CD1c-positive myeloid dendritic cell (primary cell): ENCODE measurements at regions not wholly inside any gene's neighbourhood (a gene's known extent, or its start where the extent isn't known, plus 50 kb on each side); places are given as distances from the start of the nearest gene placed in this dataset.
A peak's percentile ranks its signal among the peaks of the same experiment; 100 is the strongest.
"Not testable (repeated sequence)": the region's sequence is repeated elsewhere in the genome, so short reads cannot be mapped to it uniquely, and the experiment has no call there.

ENCODE experiments used
- DNase-seq: peaks from one replicate; pipeline ENCODE4 v3.0.0-alpha.2; 2016; ENCODE audit errors: extremely low spot score

- DNase-seq, result no peak
Observed at GRCh38 chr2:176851889-176852483, 360.6 kb upstream of the HNRNPA3 start.

DNA sequence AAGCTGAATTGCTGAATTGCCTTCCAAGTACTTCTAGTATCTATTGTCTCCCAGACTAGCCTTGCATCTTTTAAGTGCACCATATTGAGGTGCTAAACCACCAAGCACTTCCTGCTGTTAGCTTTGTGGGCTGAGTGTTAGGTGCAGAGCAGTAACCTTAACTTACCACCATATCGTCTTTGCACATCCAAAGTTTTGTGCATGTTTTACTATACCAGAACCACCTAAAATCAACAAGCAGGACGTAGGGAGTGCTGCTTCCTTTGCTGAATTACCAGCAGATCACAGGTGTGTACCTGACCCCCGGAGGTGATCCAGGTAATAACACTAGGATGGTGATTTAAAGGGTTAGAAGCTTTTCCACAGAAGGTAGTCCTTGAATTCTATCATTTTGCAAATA is 359.9 kb upstream of the HNRNPA3 start:
- peak; percentile 8 for DNase-seq

GRCh38 chr2:176854062-176854461 is 358.5 kb upstream of the HNRNPA3 start:
- DNase-seq, result no peak

GRCh38 chr2:176854878-176855277 is 357.7 kb upstream of the HNRNPA3 start:
- DNase-seq, result no peak

DNA sequence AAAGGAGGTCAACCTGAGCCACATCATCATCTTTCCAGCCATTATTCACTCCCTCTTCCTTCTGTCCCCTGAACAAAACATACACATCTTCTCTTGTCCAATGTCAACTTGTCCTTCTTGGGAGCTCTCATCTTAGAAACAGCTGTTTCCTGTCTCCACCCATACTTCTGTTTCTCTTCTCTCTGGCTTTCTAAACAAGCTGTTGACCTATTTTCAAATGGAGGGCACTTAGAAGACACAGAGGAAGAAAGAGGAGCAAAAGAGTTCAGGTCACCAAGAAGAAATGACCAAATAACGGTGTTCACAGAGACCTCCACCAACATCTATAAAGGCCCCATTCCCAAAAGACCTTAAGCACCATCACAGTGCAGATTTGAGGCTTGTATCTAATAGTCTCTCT is 355.9 kb upstream of the HNRNPA3 start:
- no peak for DNase-seq

GRCh38 chr2:176865336-176865735 is 347.3 kb upstream of the HNRNPA3 start:
- DNase-seq, result peak; percentile 8

DNA sequence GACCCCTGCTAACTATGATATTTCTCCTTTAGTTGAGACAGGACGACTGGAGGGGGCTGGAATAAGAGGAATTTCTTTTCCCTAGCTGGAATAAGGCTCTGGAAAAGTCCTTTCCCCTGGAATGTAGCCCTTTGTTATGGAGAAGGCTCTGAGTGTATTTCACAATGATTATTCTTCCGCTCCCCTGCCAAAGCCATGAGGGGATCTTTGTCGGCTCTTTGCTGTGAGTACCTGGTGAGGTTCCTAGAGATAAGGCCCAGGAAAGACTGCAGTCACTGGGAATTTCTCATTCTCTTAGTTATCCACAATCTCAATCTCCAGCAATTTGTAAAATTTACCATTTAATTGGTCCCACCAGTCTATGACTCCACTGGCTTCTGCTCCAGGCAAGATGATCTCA is 340.2 kb upstream of the HNRNPA3 start:
- no peak for DNase-seq

GRCh38 chr2:176873403-176873802 is 339.2 kb upstream of the HNRNPA3 start:
- DNase-seq, result no peak

DNA sequence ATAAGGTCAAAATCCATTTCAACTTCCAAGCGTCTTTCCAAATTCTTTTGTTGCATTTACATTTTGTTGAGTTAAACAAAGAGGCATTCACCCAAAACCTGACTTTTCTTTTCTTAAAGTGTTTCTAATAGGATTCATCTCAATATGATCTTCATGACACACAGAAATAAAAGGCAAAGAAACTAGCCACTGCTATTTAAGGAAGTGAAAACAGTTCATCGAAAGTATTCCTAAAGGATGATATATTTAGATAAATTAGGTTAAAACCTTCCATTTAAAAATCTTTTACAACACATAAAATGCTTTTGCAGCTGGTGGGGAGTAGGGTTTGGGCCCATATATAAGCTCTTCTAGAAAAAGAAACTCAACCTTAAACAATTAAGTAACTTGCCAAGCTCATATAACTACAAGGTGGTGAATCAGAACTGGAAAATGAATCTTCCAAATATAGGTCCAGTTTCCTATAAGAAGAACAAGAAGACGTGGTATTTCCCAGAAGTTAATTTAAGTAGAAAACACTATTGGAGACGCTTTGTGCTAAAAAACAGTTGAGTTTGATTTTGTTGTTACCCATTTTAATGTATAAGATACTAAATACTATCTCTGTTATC is 336.0 kb upstream of the HNRNPA3 start:
- no peak for DNase-seq

DNA sequence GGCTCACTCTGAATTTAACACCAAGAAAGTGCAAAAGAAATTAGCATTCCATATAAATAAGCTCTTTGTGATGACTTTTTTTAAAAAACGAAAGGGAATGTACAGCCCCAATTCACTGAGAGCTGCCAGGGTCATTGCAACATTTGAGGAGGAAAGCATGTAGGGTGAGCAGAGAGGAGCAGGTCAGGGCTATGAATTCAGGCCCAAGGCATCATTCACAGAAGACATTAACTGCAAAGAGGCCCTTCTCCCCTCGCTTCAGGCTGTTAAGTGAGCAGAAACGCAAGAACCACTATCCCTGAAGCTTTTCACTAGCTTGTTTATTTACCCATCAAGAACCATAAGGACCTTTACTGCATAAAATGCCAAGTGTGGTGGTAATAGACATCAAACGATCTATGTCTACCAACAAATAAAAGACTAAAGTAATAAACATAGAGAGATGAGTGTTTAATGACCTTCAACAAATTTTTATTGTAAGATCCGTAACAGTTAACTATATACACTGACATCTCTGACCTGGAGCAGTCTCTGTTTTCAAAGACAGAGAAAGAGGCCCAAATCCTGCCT is 333.1 kb upstream of the HNRNPA3 start:
- DNase-seq, result no peak

GRCh38 chr2:176882045-176882444 is 330.5 kb upstream of the HNRNPA3 start:
- not testable (repeated sequence) for DNase-seq

DNA sequence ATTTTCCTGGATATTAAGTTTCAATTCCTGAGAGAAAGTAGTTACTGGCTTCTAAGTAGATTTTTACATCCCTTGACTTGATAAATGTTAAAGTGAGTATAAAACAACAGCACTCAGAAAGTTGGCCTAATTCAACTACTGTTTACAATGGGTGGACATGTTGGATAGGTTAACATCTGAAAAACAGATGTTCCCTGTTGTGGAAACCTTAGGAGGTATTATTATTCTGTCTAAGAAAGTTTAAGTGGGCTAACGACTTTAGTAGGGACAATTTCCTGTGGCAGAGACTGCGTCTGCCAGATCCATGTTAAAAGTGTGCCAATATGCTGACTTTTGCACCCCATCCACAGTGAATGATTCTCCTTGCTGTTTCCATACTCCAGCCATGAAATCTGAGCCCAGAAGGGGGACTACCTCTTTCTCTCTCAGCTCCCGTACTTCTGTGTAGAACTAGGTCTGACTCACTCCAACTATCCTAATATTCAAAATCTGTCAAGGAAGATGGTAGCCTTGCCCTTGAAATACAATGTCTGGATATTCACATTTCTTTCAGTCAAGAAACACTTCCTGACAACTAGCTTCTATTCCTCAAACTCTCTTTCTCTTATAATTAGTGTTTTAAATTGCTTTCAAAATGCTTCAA is 327.5 kb upstream of the HNRNPA3 start:
- DNase-seq, result no peak

DNA sequence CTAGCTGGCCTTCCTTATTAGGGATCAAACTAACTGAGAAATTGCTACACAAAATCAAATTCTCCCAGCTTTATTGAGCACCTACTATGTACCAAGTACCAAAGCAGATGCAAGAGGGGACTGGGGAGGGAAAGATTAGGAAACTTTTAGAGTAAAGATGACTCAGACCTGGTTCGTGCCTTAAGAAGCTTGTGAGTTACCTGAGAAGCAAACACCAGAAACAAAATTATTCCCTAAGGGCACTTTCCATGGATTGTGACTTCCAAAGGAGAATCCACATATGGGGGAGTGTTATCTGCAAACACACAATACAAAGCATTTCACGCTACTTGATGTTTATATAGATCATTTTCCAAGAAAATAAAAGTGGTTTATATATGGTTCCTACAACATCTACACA is 326.9 kb upstream of the HNRNPA3 start:
- no peak for DNase-seq

DNA sequence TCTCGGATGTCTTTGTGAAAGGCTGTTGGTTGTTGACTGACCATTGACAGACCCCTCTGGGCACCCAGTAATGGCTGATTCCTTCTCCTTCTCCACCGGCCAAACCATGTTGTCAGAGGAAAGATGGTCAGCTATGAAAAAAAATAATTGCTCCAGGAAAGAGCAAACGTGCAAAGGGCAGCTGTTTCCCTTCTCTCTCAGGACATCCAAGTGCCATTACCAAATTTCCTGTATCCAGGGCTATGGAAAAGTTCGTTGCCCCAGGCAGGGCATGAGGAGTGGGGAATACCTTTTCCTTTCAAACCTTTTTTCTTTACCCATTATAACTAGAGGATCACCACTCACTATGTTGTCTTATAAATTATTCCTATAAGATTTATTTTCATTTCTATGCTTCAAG is 321.5 kb upstream of the HNRNPA3 start:
- DNase-seq, result no peak

DNA sequence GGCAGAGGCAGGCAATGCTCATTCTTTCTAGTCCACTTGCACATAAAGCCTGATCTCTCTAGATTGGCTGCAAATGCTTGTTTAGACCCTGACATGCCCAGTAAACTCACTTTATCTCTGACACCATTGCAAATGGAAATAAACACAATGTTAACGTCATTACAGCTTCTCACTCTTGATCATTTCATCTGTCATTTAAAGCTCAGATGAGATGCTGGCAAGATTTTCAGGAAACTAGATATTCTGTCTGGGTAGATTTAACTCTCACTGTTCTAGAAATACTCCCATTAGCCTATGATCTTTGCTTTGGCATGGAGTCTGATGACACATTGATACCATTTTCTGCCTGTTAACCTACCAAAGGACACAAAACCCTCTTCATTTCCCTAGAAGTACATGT is 320.7 kb upstream of the HNRNPA3 start:
- DNase-seq, result no peak

DNA sequence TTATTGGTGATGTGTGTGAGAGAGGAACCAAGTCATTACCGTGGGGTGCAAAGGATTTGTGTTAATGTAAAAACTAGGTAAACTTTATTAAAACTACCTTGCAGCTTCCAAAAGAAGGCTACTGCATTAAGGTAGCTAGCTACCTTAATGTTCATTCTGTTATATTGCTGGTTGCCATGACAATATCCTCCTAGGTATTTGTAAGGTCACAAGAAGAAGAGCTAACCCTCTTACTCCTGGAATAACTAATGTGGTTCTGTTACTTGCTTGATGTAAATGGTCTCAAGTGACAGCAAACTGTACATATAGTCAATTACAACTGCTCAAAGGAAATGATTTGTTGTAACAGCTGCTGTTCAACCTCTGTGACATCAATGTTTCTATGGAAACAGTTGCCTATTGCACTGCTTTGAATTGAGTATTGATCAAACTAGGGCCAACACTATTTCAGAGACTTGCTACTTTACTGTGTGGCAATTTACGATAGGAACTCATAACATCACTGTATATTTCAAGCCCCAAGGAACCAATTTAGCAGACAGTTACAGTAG is 319.8 kb upstream of the HNRNPA3 start:
- DNase-seq, result no peak

DNA sequence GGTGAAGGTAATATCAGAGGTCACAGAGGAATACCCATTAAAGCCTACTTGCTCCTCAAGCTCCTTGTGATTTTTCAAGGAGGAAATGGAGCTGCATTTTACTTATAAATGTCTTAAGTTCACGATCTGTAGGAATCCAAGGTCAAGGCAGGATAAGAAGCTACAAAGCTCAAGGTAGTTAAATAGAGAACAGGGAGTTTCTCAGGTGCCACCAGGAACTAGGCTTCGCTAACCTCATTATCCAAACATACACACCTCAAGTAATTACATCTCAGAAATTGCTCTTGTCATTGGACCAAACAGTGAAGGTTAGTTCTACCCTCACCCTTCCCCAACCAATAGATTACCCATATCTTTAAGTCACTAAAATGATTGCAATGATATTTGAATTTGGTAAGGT is 317.4 kb upstream of the HNRNPA3 start:
- DNase-seq, result no peak

DNA sequence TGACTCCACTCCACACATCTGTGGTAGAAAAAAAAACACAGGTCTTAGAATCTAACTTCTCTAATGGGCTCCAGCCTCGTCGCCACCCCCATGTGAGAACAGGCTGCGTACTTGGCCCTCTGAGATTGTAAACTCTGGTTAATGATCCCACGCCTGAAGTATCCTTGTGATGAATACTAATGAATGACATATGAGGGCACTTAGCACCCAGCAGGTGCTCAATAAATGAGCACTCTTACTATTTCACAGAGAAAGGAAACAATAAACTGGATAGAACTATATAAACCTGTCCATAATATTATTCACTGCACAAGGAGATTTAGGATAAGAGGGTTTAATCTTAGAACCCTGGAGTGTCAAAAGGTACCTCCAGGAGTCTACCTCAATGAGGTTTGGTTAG is 310.1 kb upstream of the HNRNPA3 start:
- no peak for DNase-seq

GRCh38 chr2:176904053-176904452 is 308.5 kb upstream of the HNRNPA3 start:
- DNase-seq, result not testable (repeated sequence)

GRCh38 chr2:176907341-176907740 is 305.3 kb upstream of the HNRNPA3 start:
- no peak for DNase-seq

DNA sequence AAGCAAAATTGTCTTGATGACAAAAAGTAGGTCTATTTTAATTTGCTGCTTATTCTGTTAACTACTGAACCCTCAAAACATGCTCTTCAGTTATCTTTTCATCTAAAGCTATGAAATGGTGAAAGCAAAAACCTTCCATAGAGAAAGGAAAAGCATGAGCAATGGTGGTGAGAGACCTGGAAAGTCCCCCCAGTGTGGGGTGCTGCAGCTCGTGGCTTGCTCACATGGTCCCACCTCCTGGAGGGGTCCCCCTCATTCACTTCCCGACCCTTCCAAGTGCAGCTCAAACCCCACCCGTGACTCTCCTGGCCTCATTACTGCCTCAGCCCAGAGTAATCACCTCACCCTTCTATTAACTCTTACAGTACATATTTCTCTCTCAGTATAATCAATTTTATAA is 301.8 kb upstream of the HNRNPA3 start:
- DNase-seq, result no peak

- DNase-seq, result no peak
Observed at GRCh38 chr2:176913955-176914354, 298.6 kb upstream of the HNRNPA3 start.

- no peak for DNase-seq
Observed at GRCh38 chr2:176914371-176914770, 298.2 kb upstream of the HNRNPA3 start.
